ENCODE measurements at regions not wholly inside any gene's neighbourhood (a gene's known extent, or its start where the extent isn't known, plus 50 kb on each side); places are given as distances from the start of the nearest gene placed in this dataset.

DNA sequence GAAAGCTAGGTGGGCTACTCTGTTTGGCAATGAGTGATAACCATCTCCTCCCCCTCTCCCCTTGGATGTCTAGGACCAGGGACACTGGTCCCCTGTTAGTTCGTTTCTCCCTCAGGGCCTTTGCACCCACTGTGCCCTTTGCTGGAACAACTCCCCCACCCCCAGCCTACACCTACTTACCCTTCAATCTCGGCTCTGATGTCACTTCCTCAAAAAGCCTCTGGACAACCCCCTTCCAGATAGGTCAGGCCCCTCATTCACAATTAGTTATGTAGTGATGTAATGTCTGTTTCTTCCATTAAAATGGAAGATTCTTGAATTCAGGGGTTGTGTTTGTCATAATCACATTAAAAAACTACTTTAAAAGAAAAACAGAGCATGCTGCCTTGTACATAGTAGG, 152.9 kb downstream of the SNX10 start:
- no peak overlapping the region for H3K4me3 ChIP-seq (ENCODE audit: low read length)
- no peak for TF ChIP-seq ZNF274 (IDR thresholded peaks at IDR 0.05; ENCODE audit: low read depth, low read length)

DNA sequence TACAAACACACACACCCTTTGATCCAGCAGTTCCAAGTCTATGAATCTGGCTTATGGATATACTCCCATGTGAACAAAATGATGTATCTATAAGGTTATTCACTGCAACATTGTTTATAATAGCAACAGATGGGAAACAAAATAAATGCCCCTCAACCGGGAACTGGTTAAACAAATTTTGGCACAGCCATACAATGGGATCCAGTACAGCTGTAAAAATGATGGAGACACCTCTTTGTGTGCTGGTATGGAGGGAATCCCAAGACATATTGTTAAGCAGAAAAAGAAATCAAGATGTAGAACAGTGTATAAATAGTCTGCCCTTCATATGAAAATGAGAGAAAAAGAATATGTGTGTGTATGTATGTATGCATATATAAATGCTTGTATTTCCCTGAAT, 155.5 kb downstream of the SNX10 start:
- no peak overlapping the region for H3K4me3 ChIP-seq (ENCODE audit: low read length)
- no peak for TF ChIP-seq ZNF274 (IDR thresholded peaks at IDR 0.05; ENCODE audit: low read depth, low read length)

DNA sequence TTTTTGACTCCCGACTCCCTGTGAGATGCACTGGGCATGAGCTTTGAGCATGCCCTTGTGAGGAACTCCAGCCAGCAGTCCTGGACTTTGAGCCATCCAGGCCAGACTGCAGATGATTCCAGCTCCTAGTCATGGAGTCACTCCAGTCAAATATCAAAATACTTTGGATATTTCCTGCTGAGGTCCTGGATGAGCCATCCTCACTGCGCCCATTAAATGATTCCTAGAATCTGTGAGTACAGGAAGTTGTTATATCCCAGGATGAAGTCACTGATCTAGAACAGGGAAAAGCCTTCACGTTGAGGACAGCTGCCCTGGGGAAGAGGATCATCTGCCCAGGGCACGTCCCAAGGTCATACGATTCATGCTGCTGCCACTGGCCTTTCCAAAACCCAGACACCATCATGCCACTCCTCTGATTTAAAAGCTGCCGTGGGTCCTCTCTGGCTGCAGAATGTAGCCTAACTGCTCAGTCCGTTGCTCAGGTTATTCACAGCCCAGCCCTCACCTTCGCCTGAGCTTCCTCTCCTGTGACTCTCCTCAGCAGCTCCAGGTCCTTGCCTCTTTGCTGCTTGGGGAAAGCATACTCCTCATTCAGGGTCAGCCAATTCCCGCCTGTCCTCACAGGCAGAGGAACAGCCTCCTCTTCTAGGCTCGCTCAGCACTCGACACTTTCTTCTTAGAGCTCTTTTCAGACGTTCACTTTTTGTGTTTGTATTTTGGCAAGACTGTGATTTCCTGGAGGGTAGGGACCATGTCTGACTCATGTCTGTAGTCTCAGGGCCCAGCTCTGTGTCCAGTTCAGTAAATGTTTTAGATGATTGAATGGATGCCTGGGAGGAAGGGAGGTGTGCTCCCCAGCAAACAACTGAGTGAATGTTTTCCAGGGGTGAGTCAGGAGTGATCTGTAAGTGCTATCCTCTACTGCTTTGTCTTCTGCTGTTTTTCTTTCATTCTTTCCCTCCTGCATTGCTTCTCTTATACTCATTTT, 157.8 kb downstream of the SNX10 start:
- no peak overlapping the region for H3K4me3 ChIP-seq (ENCODE audit: low read length)
- TF ChIP-seq ZNF274 (IDR thresholded peaks at IDR 0.05; ENCODE audit: low read depth, low read length): no peak

DNA sequence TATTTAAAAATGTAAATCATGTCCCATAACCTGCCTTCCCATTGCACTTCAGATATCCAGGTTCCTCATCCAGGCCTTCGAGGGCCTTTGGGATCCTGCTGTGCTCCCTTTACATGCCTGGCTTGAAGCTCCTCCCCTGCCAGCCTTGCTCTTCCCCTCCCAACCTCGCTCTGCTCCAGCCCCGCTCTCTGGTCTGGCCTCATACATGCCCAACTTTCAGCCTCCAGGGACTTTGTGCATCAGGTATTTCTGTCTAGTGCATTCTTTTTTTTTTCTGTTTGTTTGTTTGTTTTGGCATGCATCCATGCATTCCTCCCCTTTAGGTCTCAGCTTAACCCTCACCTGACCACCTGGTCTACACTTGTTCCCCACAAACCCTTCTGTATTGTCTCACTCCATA, 160.3 kb downstream of the SNX10 start:
- TF ChIP-seq ZNF274 (IDR thresholded peaks at IDR 0.05; ENCODE audit: low read depth, low read length): no peak
- no peak overlapping the region for H3K4me3 ChIP-seq (ENCODE audit: low read length)

DNA sequence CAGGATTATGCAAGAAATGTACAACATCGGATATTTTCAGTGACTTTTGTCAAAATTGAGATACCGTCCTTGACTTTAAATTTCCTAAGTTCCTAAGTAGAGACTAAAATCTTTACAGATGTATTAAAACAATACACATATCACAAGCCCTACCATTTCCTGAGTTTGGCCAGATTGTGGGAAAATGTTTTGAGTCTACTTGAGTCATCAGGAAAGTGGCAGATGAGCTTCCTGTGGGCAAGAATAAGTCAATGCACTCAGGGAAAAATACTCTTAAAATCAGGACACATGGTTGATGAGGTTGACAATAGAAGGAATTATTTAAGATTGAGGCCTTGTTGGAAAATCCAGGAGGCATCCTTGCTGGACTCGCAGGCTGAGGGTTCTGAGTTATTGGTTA, 162.5 kb downstream of the SNX10 start:
- H3K4me3 ChIP-seq (ENCODE audit: low read length): no peak overlapping the region
- TF ChIP-seq ZNF274 (IDR thresholded peaks at IDR 0.05; ENCODE audit: low read depth, low read length): no peak

DNA sequence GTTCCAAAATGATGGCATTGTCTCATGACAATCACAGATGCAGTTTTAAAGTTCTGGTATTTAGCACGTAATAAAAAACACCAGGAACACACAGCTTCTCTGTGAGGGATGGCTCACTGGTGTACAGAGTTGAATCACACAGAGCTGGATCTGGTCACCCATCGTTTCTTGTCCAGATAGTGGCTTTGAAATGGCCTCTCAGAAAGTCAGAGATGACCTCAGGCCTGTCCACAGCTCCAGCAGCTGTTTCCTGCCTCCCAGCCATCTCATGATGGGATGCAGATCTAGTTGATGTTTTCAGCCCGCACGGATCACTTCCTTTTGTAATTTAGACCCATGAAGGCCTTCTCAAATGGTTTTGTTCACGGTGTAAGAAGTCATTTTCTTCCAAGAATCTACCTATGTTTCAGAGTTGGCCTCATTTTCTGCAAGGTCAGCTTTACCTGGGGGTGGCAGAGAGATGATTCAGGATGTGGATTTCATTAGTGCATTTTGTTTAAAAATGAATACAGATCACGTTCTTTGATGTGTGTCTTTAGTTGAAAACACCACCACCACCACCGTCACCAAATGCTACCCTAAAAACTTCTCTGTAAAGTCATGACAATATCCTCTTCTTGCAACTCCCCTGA, 166.2 kb downstream of the SNX10 start:
- TF ChIP-seq ZNF274 (IDR thresholded peaks at IDR 0.05; ENCODE audit: low read depth, low read length): no peak
- H3K4me3 ChIP-seq (ENCODE audit: low read length): no peak overlapping the region

DNA sequence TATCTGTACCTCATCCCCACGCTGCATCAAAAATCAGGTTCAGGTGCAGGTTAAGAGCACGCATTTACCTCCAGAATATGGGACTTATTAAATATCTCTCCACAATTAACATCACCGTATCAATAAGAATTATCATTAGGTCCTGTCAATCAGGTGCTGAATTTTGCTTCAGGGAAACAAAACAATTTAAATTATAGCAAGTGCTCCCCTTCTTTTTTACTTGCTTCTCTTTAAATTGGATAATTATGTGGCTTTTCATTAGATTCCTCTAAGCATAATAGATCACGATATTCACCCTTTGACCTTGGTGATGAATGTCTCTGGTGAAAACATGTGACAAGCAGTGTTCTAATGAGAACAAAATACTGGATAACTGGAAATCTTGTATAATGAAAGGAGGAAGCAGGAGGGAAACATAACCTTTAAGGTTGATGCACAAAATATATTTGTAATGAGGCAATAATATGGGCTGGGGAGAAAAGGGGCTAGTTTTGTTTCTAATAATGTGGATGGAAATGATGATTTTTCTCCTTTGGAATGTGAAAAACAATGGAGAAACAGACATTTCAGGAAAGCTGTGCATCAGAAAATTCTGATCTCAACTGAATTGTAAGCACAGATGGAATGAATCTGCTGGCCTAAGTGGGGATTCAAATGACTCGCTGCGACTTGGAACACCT, 166.9 kb downstream of the SNX10 start:
- no peak for TF ChIP-seq ZNF274 (IDR thresholded peaks at IDR 0.05; ENCODE audit: low read depth, low read length)
- no peak overlapping the region for H3K4me3 ChIP-seq (ENCODE audit: low read length)

DNA sequence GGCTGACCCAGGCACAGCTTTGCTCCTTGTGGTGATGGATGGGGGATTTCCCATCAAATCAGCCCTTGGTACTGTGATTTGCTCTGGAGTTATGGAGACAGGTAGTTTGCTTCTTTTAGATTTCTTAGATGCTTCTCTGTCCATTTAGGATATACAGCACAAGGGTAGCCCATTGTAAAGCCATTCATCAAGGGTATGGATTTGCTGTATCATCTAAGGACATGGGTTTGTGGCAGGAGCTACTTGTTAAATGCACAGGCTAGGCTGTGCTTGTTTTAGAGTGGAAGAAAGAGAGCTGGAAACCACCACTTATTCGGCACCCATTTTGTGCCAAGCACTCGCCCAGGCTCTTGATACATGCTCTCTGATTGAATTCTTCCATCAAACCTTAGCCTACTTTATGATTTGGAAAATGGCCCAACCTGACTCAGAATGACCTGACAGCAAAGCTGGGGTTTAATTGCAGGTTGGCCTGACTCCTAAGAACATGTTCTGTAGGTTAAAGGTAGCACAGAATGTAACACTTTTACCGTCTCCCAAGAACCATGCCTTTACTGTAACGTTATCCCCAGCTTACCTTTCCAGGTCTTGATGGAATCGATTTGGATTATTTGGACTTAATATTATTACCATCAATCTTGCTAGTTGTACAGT, 168.0 kb downstream of the SNX10 start:
- no peak overlapping the region for H3K4me3 ChIP-seq (ENCODE audit: low read length)
- TF ChIP-seq ZNF274 (IDR thresholded peaks at IDR 0.05; ENCODE audit: low read depth, low read length): no peak

DNA sequence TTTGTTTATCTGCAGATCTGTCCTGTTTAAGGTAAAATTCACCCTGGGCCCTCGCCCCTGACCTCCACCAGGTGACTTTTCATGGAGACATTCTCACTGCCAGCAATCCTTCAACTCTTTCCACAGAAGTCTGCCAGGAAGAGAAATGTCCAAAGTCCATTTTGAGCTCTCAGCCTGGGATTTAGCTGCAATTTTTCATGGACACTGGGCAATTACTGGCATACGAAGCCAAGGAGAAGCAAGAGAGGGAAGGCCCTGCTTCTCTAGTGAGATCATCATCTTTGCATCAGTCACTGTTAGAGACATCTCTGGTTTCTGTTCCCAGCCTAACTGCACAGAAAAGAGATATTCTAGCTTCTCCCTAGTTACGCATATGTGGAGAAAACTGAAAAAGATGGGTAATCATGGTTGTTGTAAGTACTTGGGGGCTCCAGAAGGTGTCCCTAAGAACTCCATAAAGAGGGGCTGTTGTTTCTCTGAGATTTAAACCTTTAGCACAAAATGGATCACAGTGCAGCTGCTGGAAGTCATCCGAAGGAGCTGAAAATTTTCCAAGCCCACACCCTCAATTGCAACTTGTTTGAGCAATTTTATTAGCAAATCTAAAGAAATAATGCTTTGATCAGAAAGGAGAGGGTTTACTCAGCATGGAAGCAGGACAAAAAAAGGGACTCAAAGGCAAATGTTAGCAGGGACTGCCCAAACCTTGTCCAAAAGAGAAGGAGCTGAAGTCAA, 168.9 kb downstream of the SNX10 start:
- no peak for TF ChIP-seq ZNF274 (IDR thresholded peaks at IDR 0.05; ENCODE audit: low read depth, low read length)
- H3K4me3 ChIP-seq (ENCODE audit: low read length): no peak overlapping the region

DNA sequence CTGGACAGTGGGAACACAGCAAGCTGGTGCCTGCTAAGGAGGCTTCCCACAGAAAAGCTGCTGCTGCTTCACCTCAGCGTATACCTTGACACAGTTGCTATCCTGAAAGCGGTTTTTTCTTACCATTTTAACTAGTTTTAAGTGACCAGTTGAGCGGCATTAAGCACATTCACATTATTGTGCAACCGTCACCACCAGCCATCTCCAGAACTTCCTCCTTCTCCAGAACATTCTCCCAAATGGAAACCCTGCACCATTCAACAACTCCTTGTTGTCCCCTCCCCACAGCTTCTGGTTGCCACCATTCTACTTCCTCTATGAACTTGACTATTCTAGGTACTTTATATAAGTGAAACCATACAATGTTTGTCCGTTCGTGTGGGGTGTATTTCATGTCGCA, 169.9 kb downstream of the SNX10 start:
- no peak overlapping the region for H3K4me3 ChIP-seq (ENCODE audit: low read length)
- TF ChIP-seq ZNF274 (IDR thresholded peaks at IDR 0.05; ENCODE audit: low read depth, low read length): no peak

DNA sequence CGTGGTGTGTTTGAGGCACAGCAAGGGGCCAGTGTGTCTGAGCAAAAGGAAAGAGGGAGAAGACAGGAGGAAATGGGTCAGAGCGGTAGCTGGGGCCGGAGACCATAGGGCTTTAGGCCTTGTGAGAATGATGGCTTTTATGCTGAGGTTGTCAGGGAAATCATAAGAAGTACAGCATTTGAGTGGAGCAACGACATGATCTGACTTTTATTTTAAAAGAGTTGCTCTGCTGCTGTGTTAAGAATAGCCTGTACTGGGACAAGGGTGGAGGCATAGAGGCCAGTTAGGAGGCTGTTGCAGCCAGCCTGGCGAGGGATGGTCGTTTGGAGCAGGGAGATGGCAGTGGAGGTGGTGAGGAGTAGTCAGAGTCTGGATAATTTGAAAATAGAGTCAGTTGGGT, 174.3 kb downstream of the SNX10 start:
- TF ChIP-seq ZNF274 (IDR thresholded peaks at IDR 0.05; ENCODE audit: low read depth, low read length): no peak
- H3K4me3 ChIP-seq (ENCODE audit: low read length): no peak overlapping the region

DNA sequence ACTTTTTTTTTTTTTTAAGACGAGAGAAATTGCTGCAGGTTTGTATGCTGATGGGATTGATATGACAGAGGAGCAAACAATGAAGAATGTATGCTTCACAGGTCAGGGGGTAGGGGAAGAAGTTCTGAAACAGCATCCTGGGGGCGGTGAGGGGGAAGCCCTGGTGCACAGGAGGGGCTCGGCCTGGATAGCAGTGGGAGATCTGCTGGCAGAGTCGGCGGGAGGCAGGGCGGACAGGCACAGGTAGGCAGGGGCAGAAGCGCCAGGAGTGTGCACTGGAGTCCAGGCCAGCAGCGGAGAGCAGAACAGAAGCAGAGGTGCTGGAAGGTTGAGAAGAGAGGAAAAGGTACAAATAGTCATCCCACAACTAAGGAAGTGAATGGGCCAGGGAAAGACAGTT, 175.4 kb downstream of the SNX10 start:
- no peak for TF ChIP-seq ZNF274 (IDR thresholded peaks at IDR 0.05; ENCODE audit: low read depth, low read length)

DNA sequence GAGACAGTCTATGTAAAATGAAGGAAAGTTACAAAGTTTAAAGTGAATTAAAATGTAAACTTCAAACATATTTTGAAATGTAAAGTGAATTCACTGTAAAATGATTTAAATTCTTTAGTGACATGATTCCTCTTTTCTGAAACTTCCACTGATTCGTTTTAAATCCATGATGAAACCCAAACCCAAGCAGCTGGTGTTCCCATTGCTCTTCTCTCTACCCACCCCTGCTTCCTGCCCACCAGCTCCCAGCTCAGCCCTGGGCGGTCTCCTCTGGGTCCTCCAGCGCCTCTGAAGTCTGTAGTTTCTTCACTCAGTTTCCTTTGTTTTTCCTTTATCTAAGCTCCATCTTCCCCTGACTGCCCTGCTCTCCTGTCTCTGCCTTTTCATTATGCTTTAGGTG, 175.9 kb downstream of the SNX10 start:
- no peak for TF ChIP-seq ZNF274 (IDR thresholded peaks at IDR 0.05; ENCODE audit: low read depth, low read length)
- no peak overlapping the region for H3K4me3 ChIP-seq (ENCODE audit: low read length)

More for the DNA sequence above, 175.4 kb downstream of the SNX10 start:
- no peak overlapping the region for H3K4me3 ChIP-seq (ENCODE audit: low read length)
